Fibroblast of lung (primary cell): ENCODE measurements at regions not wholly inside any gene's neighbourhood (a gene's known extent, or its start where the extent isn't known, plus 50 kb on each side); places are given as distances from the start of the nearest gene placed in this dataset.

Source experiments
- DNase-seq, 2 donors: peaks; one replicate each; pipeline versions ENCODE4 v3.0.0 to v3.0.0-alpha.2; 2010; ENCODE audit warnings: low read depth in 2 of 2
- H2AFZ ChIP-seq: 2 replicates; pipeline ENCODE4 v1.5.1; 2012; ENCODE audit warnings: low read length, control low read depth, inconsistent platforms
- H3K27ac ChIP-seq: 2 replicates; pipeline ENCODE4 v1.5.1; 2011; ENCODE audit warnings: low read length, control low read depth; ENCODE audit not compliant: insufficient read depth
- H3K27me3 ChIP-seq: 2 replicates; pipeline ENCODE4 v1.5.1; 2011; ENCODE audit warnings: mild to moderate bottlenecking, low read length; ENCODE audit not compliant: control insufficient read depth, insufficient read depth
- H3K36me3 ChIP-seq: 2 replicates; pipeline ENCODE4 v1.5.1; 2011; ENCODE audit warnings: low read length; ENCODE audit not compliant: control insufficient read depth, insufficient read depth
- H3K4me1 ChIP-seq: 2 replicates; pipeline ENCODE4 v1.5.1; 2011; ENCODE audit warnings: low read length; ENCODE audit not compliant: control insufficient read depth, insufficient read depth; ENCODE audit errors: extremely low read depth
- H3K4me2 ChIP-seq: 2 replicates; pipeline ENCODE4 v1.5.1; 2011; ENCODE audit warnings: low read length, control low read depth; ENCODE audit not compliant: insufficient read depth; ENCODE audit errors: extremely low read depth
- H3K4me3 ChIP-seq, 4 experiments: fragments of 200-600 bp in 1 of 4; sonication (generic) in 1 of 4; replicated peaks in 1 of 4; 2 replicates each; pipeline ENCODE4 v1.5.1; 2011 to 2016; ENCODE audit warnings: low read length in 4 of 4, low read depth in 3 of 4, mild to moderate bottlenecking in 3 of 4, control low read depth in 2 of 4, inconsistent platforms in 1 of 4, mixed read lengths in 1 of 4; ENCODE audit not compliant: insufficient read depth in 1 of 4; ENCODE audit errors: control extremely low read depth in 1 of 4
- H3K79me2 ChIP-seq: 2 replicates; pipeline ENCODE4 v1.5.1; 2012; ENCODE audit warnings: mild to moderate bottlenecking, low read length, inconsistent platforms; ENCODE audit not compliant: control insufficient read depth, insufficient read depth
- H3K9ac ChIP-seq: 2 replicates; pipeline ENCODE4 v1.5.1; 2011; ENCODE audit warnings: mild to moderate bottlenecking, low read length, control low read depth; ENCODE audit not compliant: insufficient read depth
- H3K9me3 ChIP-seq: 2 replicates; pipeline ENCODE4 v1.5.1; 2012; ENCODE audit warnings: low read depth, low read length; ENCODE audit not compliant: control insufficient read depth, insufficient read depth
- H4K20me1 ChIP-seq: 2 replicates; pipeline ENCODE4 v1.5.1; 2011; ENCODE audit warnings: low read length; ENCODE audit not compliant: control insufficient read depth, insufficient read depth; ENCODE audit errors: extremely low read depth
- EZH2 ChIP-seq: IDR thresholded peaks from 2 replicates; pipeline ENCODE4 v1.5.1; 2012; ENCODE audit warnings: low read length, control low read depth, mild to moderate bottlenecking; ENCODE audit errors: missing control alignments
- TF ChIP-seq, protein P1 (sequence below), 2 donors: IDR thresholded peaks in 1 of 2; conservative IDR thresholded peaks in 1 of 2; 1 replicate in 1 of 2; 2 replicates in 1 of 2; pipeline ENCODE4 v1.5.1; 2011 to 2012; ENCODE audit warnings: low read length in 2 of 2, control low read depth in 1 of 2, inconsistent platforms in 1 of 2, low read depth in 1 of 2, mild to moderate bottlenecking in 1 of 2

GRCh38 chr5:102010644-102011043 lies 285.4 kb downstream of the SLCO4C1 start:
- no peaks in the 10 kb centered on the region for H3K36me3 ChIP-seq
- no peak overlapping the region for H3K27ac ChIP-seq
- H3K9me3 ChIP-seq: no peaks in the 10 kb centered on the region
- H3K4me3 ChIP-seq: no peak overlapping the region
- H3K27me3 ChIP-seq: no peaks in the 10 kb centered on the region
- H2AFZ ChIP-seq: no peak overlapping the region
- no peak overlapping the region for H3K4me2 ChIP-seq
- no peak for DNase-seq
- H3K9ac ChIP-seq: no peak overlapping the region
- H4K20me1 ChIP-seq: no peaks in the 10 kb centered on the region
- H3K4me1 ChIP-seq: no peaks in the 10 kb centered on the region
- no peak for TF ChIP-seq EZH2
- TF ChIP-seq, protein P1, sequence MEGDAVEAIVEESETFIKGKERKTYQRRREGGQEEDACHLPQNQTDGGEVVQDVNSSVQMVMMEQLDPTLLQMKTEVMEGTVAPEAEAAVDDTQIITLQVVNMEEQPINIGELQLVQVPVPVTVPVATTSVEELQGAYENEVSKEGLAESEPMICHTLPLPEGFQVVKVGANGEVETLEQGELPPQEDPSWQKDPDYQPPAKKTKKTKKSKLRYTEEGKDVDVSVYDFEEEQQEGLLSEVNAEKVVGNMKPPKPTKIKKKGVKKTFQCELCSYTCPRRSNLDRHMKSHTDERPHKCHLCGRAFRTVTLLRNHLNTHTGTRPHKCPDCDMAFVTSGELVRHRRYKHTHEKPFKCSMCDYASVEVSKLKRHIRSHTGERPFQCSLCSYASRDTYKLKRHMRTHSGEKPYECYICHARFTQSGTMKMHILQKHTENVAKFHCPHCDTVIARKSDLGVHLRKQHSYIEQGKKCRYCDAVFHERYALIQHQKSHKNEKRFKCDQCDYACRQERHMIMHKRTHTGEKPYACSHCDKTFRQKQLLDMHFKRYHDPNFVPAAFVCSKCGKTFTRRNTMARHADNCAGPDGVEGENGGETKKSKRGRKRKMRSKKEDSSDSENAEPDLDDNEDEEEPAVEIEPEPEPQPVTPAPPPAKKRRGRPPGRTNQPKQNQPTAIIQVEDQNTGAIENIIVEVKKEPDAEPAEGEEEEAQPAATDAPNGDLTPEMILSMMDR (conservative IDR thresholded peaks at IDR 0.05 in 1 of 2, IDR thresholded peaks at IDR 0.05 in 1 of 2; ENCODE audit: low read depth in 1 of 2, low read length in 2 of 2): no peak
- no peaks in the 10 kb centered on the region for H3K79me2 ChIP-seq

- H4K20me1 ChIP-seq: no peaks in the 10 kb centered on the region
- no peaks in the 10 kb centered on the region for H3K27me3 ChIP-seq
- H3K79me2 ChIP-seq: no peaks in the 10 kb centered on the region
- no peak overlapping the region for H3K4me2 ChIP-seq
- no peak for DNase-seq
- no peaks in the 10 kb centered on the region for H3K36me3 ChIP-seq
- no peaks in the 10 kb centered on the region for H3K4me1 ChIP-seq
- no peak overlapping the region for H3K4me3 ChIP-seq
- no peaks in the 10 kb centered on the region for H3K9me3 ChIP-seq
- no peak overlapping the region for H3K9ac ChIP-seq
- TF ChIP-seq EZH2: no peak
- TF ChIP-seq, protein P1 (conservative IDR thresholded peaks at IDR 0.05 in 1 of 2, IDR thresholded peaks at IDR 0.05 in 1 of 2; ENCODE audit: low read depth in 1 of 2, low read length in 2 of 2): no peak
- no peak overlapping the region for H2AFZ ChIP-seq
- no peak overlapping the region for H3K27ac ChIP-seq
Observed at GRCh38 chr5:101997235-101997634, 298.8 kb downstream of the SLCO4C1 start.

- no peak overlapping the region for H3K4me2 ChIP-seq
- no peaks in the 10 kb centered on the region for H3K27me3 ChIP-seq
- no peak overlapping the region for H2AFZ ChIP-seq
- H3K4me1 ChIP-seq: no peaks in the 10 kb centered on the region
- H3K9me3 ChIP-seq: no peaks in the 10 kb centered on the region
- TF ChIP-seq, protein P1 (conservative IDR thresholded peaks at IDR 0.05 in 1 of 2, IDR thresholded peaks at IDR 0.05 in 1 of 2; ENCODE audit: low read depth in 1 of 2, low read length in 2 of 2): no peak
- TF ChIP-seq EZH2: no peak
- no peaks in the 10 kb centered on the region for H3K36me3 ChIP-seq
- H3K79me2 ChIP-seq: no peaks in the 10 kb centered on the region
- H3K4me3 ChIP-seq: no peak overlapping the region
- no peaks in the 10 kb centered on the region for H4K20me1 ChIP-seq
- no peak overlapping the region for H3K27ac ChIP-seq
- H3K9ac ChIP-seq: no peak overlapping the region
- DNase-seq: no peak
Observed at GRCh38 chr5:101995585-101995984, 300.5 kb downstream of the SLCO4C1 start.
